GM21423 (cell line): ENCODE measurements at regions not wholly inside any gene's neighbourhood (a gene's known extent, or its start where the extent isn't known, plus 50 kb on each side); places are given as distances from the start of the nearest gene placed in this dataset.
"Not testable (repeated sequence)": the region's sequence is repeated elsewhere in the genome, so short reads cannot be mapped to it uniquely, and the experiment has no call there.

Experiments used
- ATAC-seq: cut with Tn5 transposase; IDR thresholded peaks from one replicate; pipeline ENCODE4 v1.9.1; 2021; ENCODE audit warnings: mild to moderate bottlenecking, moderate library complexity; ENCODE audit not compliant: unreplicated experiment

- ATAC-seq = no peak
Measured at GRCh38 chr4:54855191-54855854, 197.6 kb downstream of the KIT start.

DNA sequence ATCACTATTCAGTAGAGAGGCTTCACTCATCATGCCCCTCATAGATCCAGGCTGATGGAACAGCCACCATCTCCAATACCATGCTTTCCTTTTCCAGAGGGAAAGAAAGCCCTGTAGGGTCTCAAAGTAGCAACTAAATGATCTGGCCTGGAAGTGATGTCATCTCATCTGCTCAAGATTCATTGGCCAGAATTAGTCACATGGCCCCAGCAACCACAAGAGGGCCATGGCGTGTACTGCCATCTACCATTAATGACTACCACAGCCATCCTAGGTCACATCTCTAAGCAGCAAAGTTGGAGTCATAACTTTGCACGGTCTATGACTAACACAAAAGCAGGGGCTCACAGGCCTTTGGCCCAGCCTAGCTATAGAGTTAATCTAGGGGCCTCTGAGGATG is 194.8 kb downstream of the KIT start:
- no peak for ATAC-seq

GRCh38 chr4:54852054-54852453 is 194.3 kb downstream of the KIT start:
- ATAC-seq = no peak

- no peak for ATAC-seq
Measured at GRCh38 chr4:54844911-54845310, 187.2 kb downstream of the KIT start.

- ATAC-seq = no peak
Measured at GRCh38 chr4:54843946-54844345, 186.2 kb downstream of the KIT start.

- no peak for ATAC-seq
Measured at GRCh38 chr4:54843106-54843505, 185.3 kb downstream of the KIT start.

GRCh38 chr4:54842656-54843055 is 184.9 kb downstream of the KIT start:
- ATAC-seq = no peak

- ATAC-seq = no peak
Measured at GRCh38 chr4:54842226-54842625, 184.5 kb downstream of the KIT start.

- ATAC-seq = no peak
Measured at GRCh38 chr4:54840992-54841768, 183.4 kb downstream of the KIT start.

DNA sequence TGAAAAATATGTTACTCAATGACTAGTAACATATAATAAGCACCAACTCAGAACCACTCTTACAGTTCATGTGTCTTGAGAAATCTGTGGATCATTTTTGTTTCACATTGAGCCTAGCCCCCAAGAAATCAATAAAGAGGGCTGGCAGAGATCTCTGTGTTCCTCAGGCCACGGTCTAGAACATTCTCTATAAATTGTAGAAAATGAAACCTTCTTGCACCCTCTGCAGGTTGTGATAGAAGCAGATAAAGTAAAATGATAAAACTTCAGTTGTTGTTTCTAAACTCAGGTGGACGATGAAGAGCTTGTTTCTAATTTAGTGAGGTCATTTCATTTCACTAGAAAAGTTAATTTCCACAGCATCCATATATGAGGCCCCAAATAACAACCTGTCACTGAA is 182.7 kb downstream of the KIT start:
- no peak for ATAC-seq

GRCh38 chr4:54838301-54838700 is 180.5 kb downstream of the KIT start:
- ATAC-seq = no peak

GRCh38 chr4:54837576-54838140 is 179.9 kb downstream of the KIT start:
- no peak for ATAC-seq

GRCh38 chr4:54828361-54828760 is 170.6 kb downstream of the KIT start:
- not testable (repeated sequence) for ATAC-seq

DNA sequence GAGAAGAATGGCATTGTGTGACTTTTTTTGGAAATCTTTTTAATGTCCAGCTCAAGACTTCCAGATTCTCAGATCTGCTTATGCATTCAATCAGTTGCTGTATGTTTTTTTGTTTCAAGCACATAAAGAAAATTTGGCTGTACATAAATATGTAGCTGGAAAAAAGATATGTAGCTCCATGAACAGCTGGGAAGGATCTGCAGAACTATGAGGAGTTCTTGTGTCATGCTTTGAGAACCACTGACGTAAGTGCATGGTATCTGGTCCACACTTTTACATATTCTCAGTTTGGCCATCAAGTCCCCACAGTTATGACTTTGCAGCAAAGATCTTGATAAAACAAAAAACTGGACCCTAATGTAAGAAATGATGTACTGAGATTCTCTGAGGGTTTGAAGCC is 165.9 kb downstream of the KIT start:
- no peak for ATAC-seq

- ATAC-seq = no peak
Measured at GRCh38 chr4:54819034-54819433, 161.3 kb downstream of the KIT start.

- ATAC-seq = no peak
Measured at GRCh38 chr4:54818481-54818880, 160.7 kb downstream of the KIT start.

- no peak for ATAC-seq
Measured at GRCh38 chr4:54813674-54814073, 155.9 kb downstream of the KIT start.

- ATAC-seq = no peak
Measured at GRCh38 chr4:54806351-54806750, 148.6 kb downstream of the KIT start.

DNA sequence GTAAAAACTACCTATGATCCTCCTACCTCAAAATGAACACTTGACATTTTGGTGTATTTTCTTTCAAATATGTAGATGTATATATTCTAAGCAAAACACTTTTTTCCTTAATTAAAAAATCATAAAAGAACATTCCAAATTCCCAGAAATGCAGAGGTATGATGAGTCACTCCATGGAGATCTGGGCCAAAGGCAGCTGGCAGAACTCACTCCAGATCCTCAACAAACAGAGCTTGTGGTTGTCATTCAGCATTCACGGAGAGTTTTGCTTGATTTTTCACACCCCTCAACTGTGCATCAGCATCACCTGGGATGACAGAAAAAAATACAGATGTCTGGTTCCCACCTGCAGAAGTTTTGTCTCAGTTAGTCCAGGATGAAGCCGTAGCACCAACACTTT is 144.6 kb downstream of the KIT start:
- ATAC-seq = no peak

DNA sequence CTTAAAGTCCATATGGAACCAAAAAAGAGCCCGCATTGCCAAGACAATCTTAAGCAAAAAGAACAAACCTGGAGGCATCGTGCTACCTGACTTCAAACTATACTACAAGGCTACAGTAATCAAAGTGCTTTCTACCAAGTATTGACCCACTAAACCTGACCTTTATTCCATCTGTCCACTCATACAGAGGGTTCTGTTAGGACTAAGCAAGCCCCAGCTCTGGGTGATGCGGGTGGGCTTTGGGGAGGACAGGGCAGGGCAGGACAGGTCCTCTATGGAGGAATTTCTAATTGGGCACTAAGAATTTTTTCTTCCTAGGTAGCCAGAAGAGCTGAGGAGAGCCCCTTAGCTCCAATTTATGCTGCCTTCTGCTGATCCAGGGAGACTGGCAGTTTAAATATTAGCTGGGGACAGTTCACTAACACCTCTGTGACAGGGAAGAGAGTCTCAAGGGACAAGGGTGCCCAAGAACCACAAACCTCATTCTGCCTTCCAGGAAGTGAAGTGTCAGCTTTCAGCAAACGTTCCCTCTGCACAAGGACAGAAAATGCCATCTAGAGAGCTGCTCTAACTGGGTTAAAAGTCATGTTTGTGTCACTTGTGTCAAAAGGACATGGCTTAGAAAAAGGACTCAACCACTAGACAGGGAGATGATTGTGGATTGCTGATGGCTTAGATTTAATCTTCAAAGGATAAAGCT is 143.2 kb downstream of the KIT start:
- peak; percentile 96 for ATAC-seq

GRCh38 chr4:54794579-54794978 is 136.8 kb downstream of the KIT start:
- ATAC-seq = no peak
